ENCODE measurements at regions not wholly inside any gene's neighbourhood (a gene's known extent, or its start where the extent isn't known, plus 50 kb on each side); places are given as distances from the start of the nearest gene placed in this dataset.
A peak's percentile ranks its signal among the peaks of the same experiment; 100 is the strongest.

DNA sequence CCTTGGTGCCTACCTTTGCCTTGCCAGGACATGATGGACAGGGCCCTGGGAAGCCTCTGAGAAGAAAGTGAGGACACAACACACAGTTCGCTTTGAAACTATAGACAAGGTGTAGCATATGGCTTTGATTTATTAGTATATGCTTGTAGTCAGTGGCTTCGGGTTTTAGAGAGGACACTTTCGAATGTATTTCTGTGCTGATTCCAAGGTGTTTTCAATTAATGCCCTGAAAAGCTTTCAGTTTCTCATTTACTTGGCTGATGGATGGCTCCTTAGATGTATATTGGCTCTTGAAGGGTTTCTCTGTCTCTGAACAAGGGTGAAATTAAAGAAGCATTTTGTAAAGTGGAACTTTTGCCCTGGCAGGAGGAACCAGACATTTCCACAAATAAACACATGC is 106.9 kb downstream of the POSTN start:
- H3K9ac ChIP-seq (ENCODE audit: low read depth in 1 of 3, low read length in 3 of 3), result no peak overlapping the region
- no peaks in the 10 kb centered on the region for H3K27me3 ChIP-seq (ENCODE audit: control insufficient read depth in 3 of 3, insufficient read depth in 3 of 3, low read length in 3 of 3)
- no peak overlapping the region for H3K27ac ChIP-seq (ENCODE audit: low read depth, low read length)
- H3K36me3 ChIP-seq (ENCODE audit: control insufficient read depth in 3 of 3, insufficient read depth in 3 of 3, low read length in 3 of 3), result no peaks in the 10 kb centered on the region
- H3K4me3 ChIP-seq (ENCODE audit: low read length in 3 of 3), result no peak overlapping the region
- H3K9me3 ChIP-seq (ENCODE audit: control insufficient read depth in 3 of 3, low read length in 3 of 3), result no peaks in the 10 kb centered on the region
- peaks cover 0 to 3% (median 0%) of the 10 kb centered on the region in 3 donors for H3K4me1 ChIP-seq (ENCODE audit: control insufficient read depth in 3 of 3, insufficient read depth in 3 of 3, low read length in 3 of 3)

DNA sequence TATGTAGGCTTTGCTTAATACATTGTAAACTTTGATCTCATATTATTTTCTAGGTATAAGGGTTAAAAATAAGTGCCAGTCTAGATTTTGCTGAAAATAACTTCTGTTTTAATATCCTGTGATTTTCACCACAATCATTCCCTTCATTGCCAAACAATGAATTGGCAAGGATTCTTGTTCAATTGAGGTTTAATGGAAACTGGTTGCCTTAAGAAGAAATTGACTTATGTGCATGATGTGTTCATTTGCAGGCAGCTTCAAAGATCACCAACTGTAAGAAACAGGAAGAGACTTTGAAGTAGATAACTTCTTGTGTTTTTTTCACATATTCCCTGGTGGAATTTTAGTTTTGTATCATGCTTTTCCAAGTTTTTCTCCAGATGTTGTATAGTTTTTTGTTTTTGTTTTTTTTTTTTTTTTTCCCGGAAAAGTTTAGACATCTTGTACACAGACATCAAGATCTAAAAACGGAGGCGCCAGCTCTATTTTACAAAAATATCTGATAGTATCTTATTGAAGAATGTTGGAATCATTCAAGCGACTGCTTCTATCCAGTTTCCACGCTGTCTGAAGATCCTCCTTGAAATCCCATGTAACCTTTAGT is 108.3 kb downstream of the POSTN start:
- Histone ChIP-seq H3K36me3 (ENCODE audit: control insufficient read depth in 3 of 3, insufficient read depth in 3 of 3, low read length in 3 of 3) (no peaks in the 10 kb centered on the region), H3K27ac (ENCODE audit: low read depth, low read length) (no peak overlapping the region), H3K27me3 (ENCODE audit: control insufficient read depth in 3 of 3, insufficient read depth in 3 of 3, low read length in 3 of 3) (no peaks in the 10 kb centered on the region), H3K4me3 (ENCODE audit: low read length in 3 of 3) (no peak overlapping the region), H3K9ac (ENCODE audit: low read depth in 1 of 3, low read length in 3 of 3) (no peak overlapping the region), H3K4me1 (ENCODE audit: control insufficient read depth in 3 of 3, insufficient read depth in 3 of 3, low read length in 3 of 3) (peaks cover 0 to 4% (median 3%) of the 10 kb centered on the region in 3 donors), H3K9me3 (ENCODE audit: control insufficient read depth in 3 of 3, low read length in 3 of 3) (no peaks in the 10 kb centered on the region)

- no peak overlapping the region for H3K4me3 ChIP-seq (ENCODE audit: low read length in 3 of 3)
- H3K27me3 ChIP-seq (ENCODE audit: control insufficient read depth in 3 of 3, insufficient read depth in 3 of 3, low read length in 3 of 3), result no peaks in the 10 kb centered on the region
- H3K9ac ChIP-seq (ENCODE audit: low read depth in 1 of 3, low read length in 3 of 3), result no peak overlapping the region
- H3K9me3 ChIP-seq (ENCODE audit: control insufficient read depth in 3 of 3, low read length in 3 of 3), result no peaks in the 10 kb centered on the region
- no peaks in the 10 kb centered on the region for H3K36me3 ChIP-seq (ENCODE audit: control insufficient read depth in 3 of 3, insufficient read depth in 3 of 3, low read length in 3 of 3)
- peaks cover 0 to 4% (median 0%) of the 10 kb centered on the region in 3 donors for H3K4me1 ChIP-seq (ENCODE audit: control insufficient read depth in 3 of 3, insufficient read depth in 3 of 3, low read length in 3 of 3)
- no peak overlapping the region for H3K27ac ChIP-seq (ENCODE audit: low read depth, low read length)
Measured at GRCh38 chr13:37488726-37489125, 109.8 kb downstream of the POSTN start.

- no peaks in the 10 kb centered on the region for H3K27me3 ChIP-seq (ENCODE audit: control insufficient read depth in 3 of 3, insufficient read depth in 3 of 3, low read length in 3 of 3)
Measured at GRCh38 chr13:37486171-37486681, 112.3 kb downstream of the POSTN start.

GRCh38 chr13:37485756-37486155 is 112.8 kb downstream of the POSTN start:
- H3K4me3 ChIP-seq (ENCODE audit: low read length in 3 of 3), result peak overlapping the region in 1 of 3 donors; percentile 15
- H3K27ac ChIP-seq (ENCODE audit: low read depth, low read length), result no peak overlapping the region

More at GRCh38 chr13:37486171-37486681, 112.3 kb downstream of the POSTN start:
- Histone ChIP-seq H3K36me3 (ENCODE audit: control insufficient read depth in 3 of 3, insufficient read depth in 3 of 3, low read length in 3 of 3) (no peaks in the 10 kb centered on the region), H3K4me3 (ENCODE audit: low read length in 3 of 3) (peak overlapping the region in 1 of 3 donors; percentile 15), H3K9me3 (ENCODE audit: control insufficient read depth in 3 of 3, low read length in 3 of 3) (no peaks in the 10 kb centered on the region), H3K27ac (ENCODE audit: low read depth, low read length) (no peak overlapping the region), H3K4me1 (ENCODE audit: control insufficient read depth in 3 of 3, insufficient read depth in 3 of 3, low read length in 3 of 3) (peaks cover 0 to 4% (median 0%) of the 10 kb centered on the region in 3 donors), H3K9ac (ENCODE audit: low read depth in 1 of 3, low read length in 3 of 3) (no peak overlapping the region)

GRCh38 chr13:37484056-37484455 is 114.5 kb downstream of the POSTN start:
- H3K9ac ChIP-seq (ENCODE audit: low read depth in 1 of 3, low read length in 3 of 3), result no peak overlapping the region
- no peak overlapping the region for H3K4me3 ChIP-seq (ENCODE audit: low read length in 3 of 3)
- H3K36me3 ChIP-seq (ENCODE audit: control insufficient read depth in 3 of 3, insufficient read depth in 3 of 3, low read length in 3 of 3), result no peaks in the 10 kb centered on the region
- peaks cover 0 to 4% (median 0%) of the 10 kb centered on the region in 3 donors for H3K4me1 ChIP-seq (ENCODE audit: control insufficient read depth in 3 of 3, insufficient read depth in 3 of 3, low read length in 3 of 3)
- H3K9me3 ChIP-seq (ENCODE audit: control insufficient read depth in 3 of 3, low read length in 3 of 3), result no peaks in the 10 kb centered on the region
- no peaks in the 10 kb centered on the region for H3K27me3 ChIP-seq (ENCODE audit: control insufficient read depth in 3 of 3, insufficient read depth in 3 of 3, low read length in 3 of 3)
- H3K27ac ChIP-seq (ENCODE audit: low read depth, low read length), result no peak overlapping the region

More at GRCh38 chr13:37485756-37486155, 112.8 kb downstream of the POSTN start:
- H3K9me3 ChIP-seq (ENCODE audit: control insufficient read depth in 3 of 3, low read length in 3 of 3), result no peaks in the 10 kb centered on the region
- H3K36me3 ChIP-seq (ENCODE audit: control insufficient read depth in 3 of 3, insufficient read depth in 3 of 3, low read length in 3 of 3), result no peaks in the 10 kb centered on the region
- H3K27me3 ChIP-seq (ENCODE audit: control insufficient read depth in 3 of 3, insufficient read depth in 3 of 3, low read length in 3 of 3), result no peaks in the 10 kb centered on the region
- peaks cover 0 to 4% (median 0%) of the 10 kb centered on the region in 3 donors for H3K4me1 ChIP-seq (ENCODE audit: control insufficient read depth in 3 of 3, insufficient read depth in 3 of 3, low read length in 3 of 3)
- H3K9ac ChIP-seq (ENCODE audit: low read depth in 1 of 3, low read length in 3 of 3), result no peak overlapping the region

- no peak overlapping the region for H3K4me3 ChIP-seq (ENCODE audit: low read length in 3 of 3)
- H3K9me3 ChIP-seq (ENCODE audit: control insufficient read depth in 3 of 3, low read length in 3 of 3), result no peaks in the 10 kb centered on the region
- no peak overlapping the region for H3K27ac ChIP-seq (ENCODE audit: low read depth, low read length)
- no peaks in the 10 kb centered on the region for H3K36me3 ChIP-seq (ENCODE audit: control insufficient read depth in 3 of 3, insufficient read depth in 3 of 3, low read length in 3 of 3)
- no peaks in the 10 kb centered on the region for H3K27me3 ChIP-seq (ENCODE audit: control insufficient read depth in 3 of 3, insufficient read depth in 3 of 3, low read length in 3 of 3)
- no peak overlapping the region for H3K9ac ChIP-seq (ENCODE audit: low read depth in 1 of 3, low read length in 3 of 3)
- H3K4me1 ChIP-seq (ENCODE audit: control insufficient read depth in 3 of 3, insufficient read depth in 3 of 3, low read length in 3 of 3), result peaks cover 0 to 4% (median 0%) of the 10 kb centered on the region in 3 donors
Measured at GRCh38 chr13:37482331-37482730, 116.2 kb downstream of the POSTN start.

DNA sequence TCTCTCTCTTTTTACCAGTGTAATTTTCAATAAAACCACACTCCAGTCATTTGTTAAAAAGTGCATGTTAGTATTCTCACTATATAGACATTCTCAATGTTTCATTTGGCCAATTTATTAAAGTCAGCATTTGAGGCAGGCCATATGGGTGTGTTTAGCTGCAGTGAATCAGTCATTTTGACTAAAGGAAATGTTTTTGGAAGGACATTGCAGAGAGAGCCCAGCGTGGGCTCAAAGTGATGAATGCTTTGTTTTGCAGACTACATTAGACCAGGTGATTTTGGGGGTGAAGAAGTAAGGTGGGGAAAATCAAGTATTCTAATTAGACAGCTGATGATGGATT is 116.7 kb downstream of the POSTN start:
- Histone ChIP-seq H3K9me3 (ENCODE audit: control insufficient read depth in 3 of 3, low read length in 3 of 3) (no peaks in the 10 kb centered on the region), H3K27ac (ENCODE audit: low read depth, low read length) (no peak overlapping the region), H3K27me3 (ENCODE audit: control insufficient read depth in 3 of 3, insufficient read depth in 3 of 3, low read length in 3 of 3) (no peaks in the 10 kb centered on the region), H3K4me3 (ENCODE audit: low read length in 3 of 3) (no peak overlapping the region), H3K4me1 (ENCODE audit: control insufficient read depth in 3 of 3, insufficient read depth in 3 of 3, low read length in 3 of 3) (peaks cover 0 to 4% (median 0%) of the 10 kb centered on the region in 3 donors), H3K9ac (ENCODE audit: low read depth in 1 of 3, low read length in 3 of 3) (no peak overlapping the region), H3K36me3 (ENCODE audit: control insufficient read depth in 3 of 3, insufficient read depth in 3 of 3, low read length in 3 of 3) (no peaks in the 10 kb centered on the region)

DNA sequence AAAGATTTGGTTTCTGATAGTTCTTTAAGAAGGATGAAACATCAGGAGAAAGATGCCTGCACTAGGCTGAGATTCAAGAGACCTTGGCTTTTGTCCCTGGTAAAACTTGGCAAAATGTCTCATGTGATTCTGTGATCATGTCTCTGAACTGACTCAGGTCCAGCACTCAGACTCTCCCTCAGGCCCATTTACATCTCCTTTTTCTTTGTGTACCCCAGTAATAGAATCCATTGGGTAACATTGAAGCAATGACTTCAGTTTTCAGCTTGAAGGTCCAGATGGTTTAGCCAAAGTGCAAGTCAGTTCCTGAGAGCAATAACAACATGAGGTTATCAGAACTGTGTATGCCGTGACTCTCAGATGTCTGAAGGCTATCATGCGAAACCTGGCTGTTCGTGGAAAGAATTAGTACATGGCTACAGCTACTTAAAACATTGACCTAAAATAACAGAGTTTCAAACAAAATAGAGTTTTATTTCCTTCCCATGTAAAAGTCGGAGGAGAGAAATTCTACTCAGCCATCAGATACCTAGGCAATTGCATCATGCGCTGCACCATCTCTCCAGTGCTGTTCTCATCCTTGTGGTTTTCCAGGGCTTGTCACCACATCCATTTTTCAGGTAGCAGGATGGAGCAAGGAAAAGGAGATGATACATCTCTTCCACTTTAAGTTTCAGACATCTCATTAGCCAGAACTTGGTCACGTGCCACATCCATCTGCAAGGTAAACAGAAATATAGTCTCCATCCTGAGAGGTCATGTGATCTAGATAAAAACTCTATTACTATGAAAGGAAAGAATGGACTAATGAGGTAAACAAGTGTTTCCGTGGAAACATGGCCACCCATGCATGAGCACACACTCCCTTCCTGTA is 117.3 kb downstream of the POSTN start:
- Histone ChIP-seq H3K27me3 (ENCODE audit: control insufficient read depth in 3 of 3, insufficient read depth in 3 of 3, low read length in 3 of 3) (no peaks in the 10 kb centered on the region), H3K36me3 (ENCODE audit: control insufficient read depth in 3 of 3, insufficient read depth in 3 of 3, low read length in 3 of 3) (no peaks in the 10 kb centered on the region), H3K4me3 (ENCODE audit: low read length in 3 of 3) (no peak overlapping the region), H3K4me1 (ENCODE audit: control insufficient read depth in 3 of 3, insufficient read depth in 3 of 3, low read length in 3 of 3) (peaks cover 0 to 1% (median 0%) of the 10 kb centered on the region in 3 donors), H3K9me3 (ENCODE audit: control insufficient read depth in 3 of 3, low read length in 3 of 3) (no peaks in the 10 kb centered on the region), H3K27ac (ENCODE audit: low read depth, low read length) (no peak overlapping the region), H3K9ac (ENCODE audit: low read depth in 1 of 3, low read length in 3 of 3) (no peak overlapping the region)

DNA sequence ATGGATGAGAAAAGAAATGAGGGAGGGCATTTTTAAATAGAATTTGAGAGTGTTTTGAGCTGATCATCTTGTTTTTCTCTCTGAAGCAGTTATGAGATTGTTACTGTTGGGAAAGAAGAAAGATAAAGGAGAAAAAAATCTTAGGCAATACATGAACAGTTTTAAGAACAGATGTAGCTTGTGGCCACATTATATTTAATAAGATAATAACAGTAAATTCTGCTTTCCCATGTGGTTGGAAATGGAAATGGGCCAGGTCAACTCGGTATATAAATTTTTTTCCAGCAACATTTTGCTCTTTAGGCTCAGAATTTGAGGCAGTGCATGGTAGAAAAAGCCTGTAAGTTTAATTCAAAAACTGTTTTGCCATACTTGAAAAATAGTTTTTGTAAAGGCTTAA is 118.7 kb downstream of the POSTN start:
- no peaks in the 10 kb centered on the region for H3K36me3 ChIP-seq (ENCODE audit: control insufficient read depth in 3 of 3, insufficient read depth in 3 of 3, low read length in 3 of 3)
- no peak overlapping the region for H3K27ac ChIP-seq (ENCODE audit: low read depth, low read length)
- no peaks in the 10 kb centered on the region for H3K9me3 ChIP-seq (ENCODE audit: control insufficient read depth in 3 of 3, low read length in 3 of 3)
- no peak overlapping the region for H3K4me3 ChIP-seq (ENCODE audit: low read length in 3 of 3)
- no peak overlapping the region for H3K9ac ChIP-seq (ENCODE audit: low read depth in 1 of 3, low read length in 3 of 3)
- no peaks in the 10 kb centered on the region for H3K4me1 ChIP-seq (ENCODE audit: control insufficient read depth in 3 of 3, insufficient read depth in 3 of 3, low read length in 3 of 3)
- H3K27me3 ChIP-seq (ENCODE audit: control insufficient read depth in 3 of 3, insufficient read depth in 3 of 3, low read length in 3 of 3), result no peaks in the 10 kb centered on the region
